ENCODE measurements at regions not wholly inside any gene's neighbourhood (a gene's known extent, or its start where the extent isn't known, plus 50 kb on each side); places are given as distances from the start of the nearest gene placed in this dataset.
"Not testable (repeated sequence)": the region's sequence is repeated elsewhere in the genome, so short reads cannot be mapped to it uniquely, and the experiment has no call there.

- no peak for DNase-seq (ENCODE audit: low read depth in 4 of 4, low spot score in 1 of 4)
These were observed 779.6 kb downstream of the DIAPH3 start for GRCh38 chr13:59384154-59384553.

- DNase-seq (ENCODE audit: low read depth in 4 of 4, low spot score in 1 of 4), result peak; percentile 1 to 24 (median 10)
These were observed 772.0 kb downstream of the DIAPH3 start for GRCh38 chr13:59391696-59392095.

GRCh38 chr13:59392328-59392727 is 771.4 kb downstream of the DIAPH3 start:
- no peak for DNase-seq (ENCODE audit: low read depth in 4 of 4, low spot score in 1 of 4)

GRCh38 chr13:59394496-59394895 is 769.2 kb downstream of the DIAPH3 start:
- DNase-seq (ENCODE audit: low read depth in 4 of 4, low spot score in 1 of 4), result no peak

GRCh38 chr13:59398127-59398526 is 765.6 kb downstream of the DIAPH3 start:
- no peak for DNase-seq (ENCODE audit: low read depth in 4 of 4, low spot score in 1 of 4)

GRCh38 chr13:59398661-59399060 is 765.1 kb downstream of the DIAPH3 start:
- no peak for DNase-seq (ENCODE audit: low read depth in 4 of 4, low spot score in 1 of 4)

GRCh38 chr13:59399513-59399912 is 764.2 kb downstream of the DIAPH3 start:
- no peak for DNase-seq (ENCODE audit: low read depth in 4 of 4, low spot score in 1 of 4)

- no peak for DNase-seq (ENCODE audit: low read depth in 4 of 4, low spot score in 1 of 4)
These were observed 759.4 kb downstream of the DIAPH3 start for GRCh38 chr13:59404331-59404730.

GRCh38 chr13:59407251-59407650 is 756.5 kb downstream of the DIAPH3 start:
- not testable (repeated sequence) for DNase-seq (ENCODE audit: low read depth in 4 of 4, low spot score in 1 of 4)

- DNase-seq (ENCODE audit: low read depth in 4 of 4, low spot score in 1 of 4), result no peak
These were observed 755.0 kb downstream of the DIAPH3 start for GRCh38 chr13:59408738-59409137.

GRCh38 chr13:59409211-59409610 is 754.5 kb downstream of the DIAPH3 start:
- DNase-seq (ENCODE audit: low read depth in 4 of 4, low spot score in 1 of 4), result no peak

GRCh38 chr13:59409634-59410200 is 754.0 kb downstream of the DIAPH3 start:
- no peak for DNase-seq (ENCODE audit: low read depth in 4 of 4, low spot score in 1 of 4)

- DNase-seq (ENCODE audit: low read depth in 4 of 4, low spot score in 1 of 4), result no peak
These were observed 750.6 kb downstream of the DIAPH3 start for GRCh38 chr13:59413126-59413525.

GRCh38 chr13:59414006-59414405 is 749.7 kb downstream of the DIAPH3 start:
- DNase-seq (ENCODE audit: low read depth in 4 of 4, low spot score in 1 of 4), result no peak

- DNase-seq (ENCODE audit: low read depth in 4 of 4, low spot score in 1 of 4), result no peak
These were observed 748.2 kb downstream of the DIAPH3 start for GRCh38 chr13:59415498-59415897.

GRCh38 chr13:59416561-59416960 is 747.2 kb downstream of the DIAPH3 start:
- no peak for DNase-seq (ENCODE audit: low read depth in 4 of 4, low spot score in 1 of 4)

GRCh38 chr13:59422646-59423045 is 741.1 kb downstream of the DIAPH3 start:
- no peak for DNase-seq (ENCODE audit: low read depth in 4 of 4, low spot score in 1 of 4)

GRCh38 chr13:59423708-59424340 is 739.9 kb downstream of the DIAPH3 start:
- DNase-seq (ENCODE audit: low read depth in 4 of 4, low spot score in 1 of 4), result no peak

GRCh38 chr13:59424661-59425060 is 739.1 kb downstream of the DIAPH3 start:
- no peak for DNase-seq (ENCODE audit: low read depth in 4 of 4, low spot score in 1 of 4)

GRCh38 chr13:59425211-59425741 is 738.5 kb downstream of the DIAPH3 start:
- no peak for DNase-seq (ENCODE audit: low read depth in 4 of 4, low spot score in 1 of 4)

GRCh38 chr13:59435024-59435423 is 728.7 kb downstream of the DIAPH3 start:
- DNase-seq (ENCODE audit: low read depth in 4 of 4, low spot score in 1 of 4), result no peak

- no peak for DNase-seq (ENCODE audit: low read depth in 4 of 4, low spot score in 1 of 4)
These were observed 726.0 kb downstream of the DIAPH3 start for GRCh38 chr13:59437544-59438301.
